HG02970 (cell line): ENCODE measurements at regions not wholly inside any gene's neighbourhood (a gene's known extent, or its start where the extent isn't known, plus 50 kb on each side); places are given as distances from the start of the nearest gene placed in this dataset.
"Not testable (repeated sequence)": the region's sequence is repeated elsewhere in the genome, so short reads cannot be mapped to it uniquely, and the experiment has no call there.

ENCODE experiments used
- ATAC-seq: cut with Tn5 transposase; IDR thresholded peaks from one replicate; pipeline ENCODE4 v1.9.1; 2021; ENCODE audit warnings: mild to moderate bottlenecking, moderate library complexity, moderate number of reproducible peaks; ENCODE audit not compliant: unreplicated experiment, low FRiP score

- no peak for ATAC-seq
Measured at GRCh38 chr3:188021502-188022040, 132.4 kb upstream of the LPP start.

GRCh38 chr3:188022902-188023301 lies 131.1 kb upstream of the LPP start:
- ATAC-seq: not testable (repeated sequence)

GRCh38 chr3:188025555-188025954 lies 128.4 kb upstream of the LPP start:
- ATAC-seq: no peak

GRCh38 chr3:188026191-188026968 lies 127.6 kb upstream of the LPP start:
- no peak for ATAC-seq

GRCh38 chr3:188031121-188031520 lies 122.8 kb upstream of the LPP start:
- ATAC-seq: no peak

GRCh38 chr3:188034989-188035388 lies 119.0 kb upstream of the LPP start:
- no peak for ATAC-seq

GRCh38 chr3:188036375-188037194 lies 117.4 kb upstream of the LPP start:
- no peak for ATAC-seq

GRCh38 chr3:188037195-188037718 lies 116.7 kb upstream of the LPP start:
- ATAC-seq: no peak

GRCh38 chr3:188037965-188038581 lies 115.9 kb upstream of the LPP start:
- no peak for ATAC-seq

GRCh38 chr3:188041193-188041592 lies 112.8 kb upstream of the LPP start:
- no peak for ATAC-seq

- ATAC-seq: no peak
Measured at GRCh38 chr3:188041895-188042294, 112.1 kb upstream of the LPP start.

- no peak for ATAC-seq
Measured at GRCh38 chr3:188042466-188042865, 111.5 kb upstream of the LPP start.

- no peak for ATAC-seq
Measured at GRCh38 chr3:188043891-188044290, 110.1 kb upstream of the LPP start.

- no peak for ATAC-seq
Measured at GRCh38 chr3:188046561-188047211, 107.3 kb upstream of the LPP start.

GRCh38 chr3:188047536-188047935 lies 106.4 kb upstream of the LPP start:
- no peak for ATAC-seq

- no peak for ATAC-seq
Measured at GRCh38 chr3:188049606-188050530, 104.1 kb upstream of the LPP start.

- ATAC-seq: no peak
Measured at GRCh38 chr3:188051801-188052168, 102.2 kb upstream of the LPP start.

- no peak for ATAC-seq
Measured at GRCh38 chr3:188052169-188053035, 101.6 kb upstream of the LPP start.

GRCh38 chr3:188053036-188053340 lies 101.0 kb upstream of the LPP start:
- ATAC-seq: no peak
